Right cardiac atrium (tissue), 5 donors: ENCODE measurements at regions not wholly inside any gene's neighbourhood (a gene's known extent, or its start where the extent isn't known, plus 50 kb on each side); places are given as distances from the start of the nearest gene placed in this dataset.

Source experiments
- ATAC-seq, 2 donors: fragments of 200-7000 bp; cut with Tn5 transposase; one replicate each; pipeline versions ENCODE4 v1.8.0 to v1.9.1; 2020; ENCODE audit warnings: moderate library complexity in 2 of 2, mild to moderate bottlenecking in 1 of 2
- DNase-seq, 3 donors: peaks; one replicate each; pipeline ENCODE4 v3.0.0-alpha.2; 2020
- H3K27ac ChIP-seq: one replicate; pipeline ENCODE4 v1.5.1; 2013; ENCODE audit warnings: mild to moderate bottlenecking, low read length, control low read depth, moderate library complexity
- H3K27me3 ChIP-seq: one replicate; pipeline ENCODE4 v1.6.1; 2013; ENCODE audit not compliant: control insufficient read depth, insufficient read depth
- H3K4me1 ChIP-seq: one replicate; pipeline ENCODE4 v1.6.1; 2013; ENCODE audit warnings: low read length; ENCODE audit not compliant: control insufficient read depth, insufficient read depth
- H3K4me3 ChIP-seq: one replicate; pipeline ENCODE4 v1.5.1; 2013; ENCODE audit warnings: low read length, control low read depth
- H3K9me3 ChIP-seq: one replicate; pipeline ENCODE4 v1.6.1; 2013; ENCODE audit warnings: low read length; ENCODE audit not compliant: control insufficient read depth
- WGBS: extraction: QIAGEN DNeasy Blood & Tissue Kit; methylation state at CpG from one replicate; pipeline ENCODE4 v1.1.7; 2013; 5-methylcytosine and 5-hydroxymethylcytosine counted together
- intact Hi-C, 4 donors: fragments of 100-400 bp; cut with DNase I; formaldehyde crosslinking; loops; one replicate each; pipeline versions ENCODE4 v1.11.0 to v1.14.0; 2022 to 2023
- donor health status: healthy with polysubstance abuse.
- donor health status: DM: no; HTN: yes; CAD: no.
- donor health status: DM: no; HTN: no; CAD: no.
- donor health status: DM: no; HTN: yes; CAD: no; lungs with severe emphysema.
- donor health status: DM: yes; HTN: yes; CAD: no.

DNA sequence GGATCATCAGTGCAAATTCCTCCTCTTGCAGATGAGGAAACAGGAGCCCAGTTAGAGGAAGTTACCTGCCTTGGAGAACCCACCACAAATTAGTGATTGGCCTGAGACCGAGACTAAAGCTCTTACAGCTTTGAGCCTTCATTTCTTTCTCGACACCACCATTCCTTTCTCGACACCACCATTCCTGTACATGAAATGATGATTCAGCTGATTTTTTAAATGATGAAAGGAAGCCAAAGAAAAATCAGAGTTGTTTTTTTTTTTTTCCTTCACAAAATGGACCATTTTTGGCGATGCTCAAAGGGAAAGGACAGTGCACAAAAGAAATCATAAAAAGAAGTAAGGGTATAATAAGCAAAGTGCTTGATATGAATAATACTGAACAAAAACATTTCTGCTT, 1080.2 kb upstream of the AUTS2 start:
- Histone ChIP-seq H3K4me3 (no peak overlapping the region), H3K27ac (no peak overlapping the region), H3K4me1 (no peaks in the 10 kb centered on the region), H3K9me3 (no peaks in the 10 kb centered on the region), H3K27me3 (no peaks in the 10 kb centered on the region)
- intact Hi-C loops, result no loop called here
- no peak for ATAC-seq
- 94% methylated on average over 4 of the region's 4 CpGs for WGBS
- DNase-seq, result no peak

DNA sequence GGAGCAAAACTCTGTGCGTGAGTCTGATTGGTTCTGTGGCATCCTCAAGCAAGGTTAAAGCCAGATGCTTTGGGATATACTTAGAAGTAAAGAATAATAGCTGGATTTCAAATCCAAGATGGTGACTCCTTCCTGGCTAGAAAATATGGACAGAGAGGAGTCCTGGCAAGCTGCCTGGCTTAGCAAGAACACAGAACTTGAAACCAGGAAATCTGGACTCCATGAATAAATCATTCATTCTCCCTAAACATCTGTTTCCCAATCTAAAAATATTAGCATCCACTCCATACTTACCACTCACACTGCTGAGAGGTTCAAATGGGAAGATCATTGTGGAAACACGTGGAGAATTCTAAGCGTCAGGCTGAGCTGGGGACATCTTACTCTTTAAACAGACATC, 1074.1 kb upstream of the AUTS2 start:
- no peaks in the 10 kb centered on the region for H3K9me3 ChIP-seq
- no peaks in the 10 kb centered on the region for H3K27me3 ChIP-seq
- ATAC-seq, result no peak
- no peak for DNase-seq
- intact Hi-C loops, result no loop called here
- H3K27ac ChIP-seq, result no peak overlapping the region
- no peaks in the 10 kb centered on the region for H3K4me1 ChIP-seq
- 80% methylated on average over 3 of the region's 3 CpGs for WGBS
- H3K4me3 ChIP-seq, result no peak overlapping the region

DNA sequence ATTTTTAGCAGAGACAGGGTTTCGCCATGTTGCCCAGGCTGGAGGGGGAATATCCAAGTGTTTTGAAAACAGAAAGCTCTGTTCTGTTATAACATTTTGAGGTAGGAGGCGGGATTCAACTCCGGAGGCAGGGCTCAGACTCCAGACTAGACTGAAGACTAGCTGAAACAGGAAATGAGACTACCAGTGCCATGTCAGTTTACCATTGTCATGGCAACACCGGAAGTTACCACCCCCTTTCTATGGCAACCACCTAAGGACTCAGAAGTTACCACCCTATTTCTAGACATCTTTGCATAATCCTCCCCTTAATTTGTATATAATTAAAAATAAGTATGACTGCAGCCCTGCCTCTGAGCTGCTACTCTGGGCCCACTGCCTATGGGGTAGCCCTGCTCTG, 1069.1 kb upstream of the AUTS2 start:
- H3K27ac ChIP-seq, result no peak overlapping the region
- ATAC-seq (no peak), DNase-seq (no peak)
- H3K27me3 ChIP-seq, result no peaks in the 10 kb centered on the region
- WGBS, result 92% methylated on average over 4 of the region's 4 CpGs
- no peaks in the 10 kb centered on the region for H3K9me3 ChIP-seq
- H3K4me3 ChIP-seq, result no peak overlapping the region
- H3K4me1 ChIP-seq, result no peaks in the 10 kb centered on the region
- intact Hi-C loops, result no loop called here

DNA sequence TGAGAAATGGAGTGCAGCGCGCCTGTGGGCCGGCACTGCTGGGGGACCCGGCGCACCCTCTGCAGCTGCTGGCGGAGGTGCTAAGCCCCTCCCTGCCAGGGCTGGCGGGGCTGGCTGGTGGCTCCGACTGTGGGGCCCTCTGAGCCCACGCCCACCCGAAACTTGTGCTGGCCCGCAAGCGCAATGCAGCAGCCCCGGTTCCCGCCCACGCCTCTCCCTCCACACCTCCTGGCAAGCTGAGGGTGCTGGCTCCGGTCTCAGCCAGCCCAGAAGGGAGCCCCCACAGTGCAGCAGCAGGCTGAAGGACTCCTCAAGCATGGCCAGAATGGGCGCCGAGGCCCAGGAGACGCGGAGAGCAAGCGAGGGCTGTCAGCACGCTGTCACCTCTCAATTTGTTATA, 1063.0 kb upstream of the AUTS2 start:
- Histone ChIP-seq H3K9me3 (no peaks in the 10 kb centered on the region), H3K27me3 (no peaks in the 10 kb centered on the region), H3K4me1 (no peaks in the 10 kb centered on the region), H3K4me3 (no peak overlapping the region), H3K27ac (no peak overlapping the region)
- ATAC-seq (no peak), DNase-seq (peak in 1 of 3 donors; percentile 43)
- intact Hi-C loops, result no loop called here
- WGBS, result 88% methylated on average over 22 of the region's 22 CpGs

DNA sequence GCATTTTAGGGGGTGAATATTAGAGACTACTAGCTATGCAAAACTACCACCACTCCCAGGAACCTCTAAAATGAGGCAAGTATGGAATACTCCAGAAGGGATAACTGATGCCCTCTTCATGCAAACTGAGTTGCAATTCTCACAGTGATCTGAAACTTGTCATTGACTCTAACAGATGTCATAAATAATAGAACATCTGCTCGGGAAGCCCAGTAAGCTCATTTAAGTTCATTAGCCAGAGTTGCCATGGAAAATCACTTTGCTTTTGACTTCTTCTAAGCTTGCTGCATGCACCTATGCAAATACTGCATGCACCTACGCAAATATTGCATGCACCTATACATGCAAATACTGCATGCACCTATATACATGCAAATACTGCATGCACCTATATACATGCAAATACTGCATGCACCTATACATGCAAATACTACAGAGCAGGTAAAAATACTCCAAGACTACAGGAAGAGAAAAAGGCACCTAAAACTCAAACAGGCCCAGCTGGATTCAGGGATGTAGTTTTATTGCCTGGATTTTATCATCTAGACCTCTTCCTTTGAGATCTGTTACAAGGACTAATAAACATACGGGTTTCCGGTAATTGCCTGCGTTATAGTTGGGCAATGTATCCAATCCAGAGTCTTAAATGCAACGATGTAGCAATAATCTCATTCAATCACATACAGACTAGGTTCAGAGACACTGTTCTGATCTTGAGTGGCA, 1061.1 kb upstream of the AUTS2 start:
- no peak overlapping the region for H3K27ac ChIP-seq
- intact Hi-C loops, result no loop called here
- ATAC-seq (no peak), DNase-seq (no peak)
- H3K27me3 ChIP-seq, result no peaks in the 10 kb centered on the region
- no peaks in the 10 kb centered on the region for H3K9me3 ChIP-seq
- WGBS, result 79% methylated on average over 6 of the region's 6 CpGs
- no peaks in the 10 kb centered on the region for H3K4me1 ChIP-seq
- H3K4me3 ChIP-seq, result no peak overlapping the region

DNA sequence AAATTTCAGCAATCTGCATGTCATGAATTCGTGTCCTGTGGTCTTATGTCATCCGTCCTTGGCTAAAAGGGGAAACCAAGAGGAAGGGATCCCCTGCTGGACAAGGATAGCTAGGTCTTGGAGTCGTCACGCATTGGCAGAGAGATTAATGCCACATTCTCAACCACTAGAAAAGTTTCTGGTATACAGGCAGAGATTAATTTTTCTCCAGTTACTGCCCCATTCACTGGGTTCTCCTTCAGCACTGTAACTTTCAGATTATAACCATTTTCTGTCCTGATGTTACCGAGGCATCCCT, 1060.6 kb upstream of the AUTS2 start:
- WGBS, result 73% methylated on average over 5 of the region's 5 CpGs
- H3K27ac ChIP-seq, result no peak overlapping the region
- no peak overlapping the region for H3K4me3 ChIP-seq
- H3K4me1 ChIP-seq, result no peaks in the 10 kb centered on the region
- no peak for ATAC-seq
- intact Hi-C loops, result no loop called here
- no peaks in the 10 kb centered on the region for H3K9me3 ChIP-seq
- H3K27me3 ChIP-seq, result no peaks in the 10 kb centered on the region
- no peak for DNase-seq

DNA sequence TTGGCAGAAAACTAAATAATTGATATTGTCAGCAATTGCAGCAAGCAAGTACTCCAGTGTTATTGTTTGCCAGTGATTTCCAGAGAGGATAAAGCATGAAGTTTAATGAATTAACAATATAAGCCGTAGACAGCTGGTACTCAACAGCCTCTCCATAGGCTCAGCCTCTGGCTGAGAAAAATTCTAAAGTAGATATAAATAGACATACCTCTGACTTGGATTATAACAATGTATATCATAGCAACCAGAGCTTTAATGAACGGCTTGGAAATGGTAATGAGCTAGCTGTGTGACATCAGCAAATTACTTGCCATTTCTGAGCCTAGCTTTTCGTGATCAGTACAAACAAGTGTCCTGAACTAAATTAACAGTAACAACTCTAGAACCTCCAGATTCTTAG, 1055.4 kb upstream of the AUTS2 start:
- Histone ChIP-seq H3K4me3 (no peak overlapping the region), H3K4me1 (no peaks in the 10 kb centered on the region), H3K27ac (no peak overlapping the region), H3K27me3 (no peaks in the 10 kb centered on the region), H3K9me3 (no peaks in the 10 kb centered on the region)
- no peak for ATAC-seq
- intact Hi-C loops, result no loop called here
- DNase-seq, result no peak
- 60% methylated on average over 3 of the region's 3 CpGs for WGBS

DNA sequence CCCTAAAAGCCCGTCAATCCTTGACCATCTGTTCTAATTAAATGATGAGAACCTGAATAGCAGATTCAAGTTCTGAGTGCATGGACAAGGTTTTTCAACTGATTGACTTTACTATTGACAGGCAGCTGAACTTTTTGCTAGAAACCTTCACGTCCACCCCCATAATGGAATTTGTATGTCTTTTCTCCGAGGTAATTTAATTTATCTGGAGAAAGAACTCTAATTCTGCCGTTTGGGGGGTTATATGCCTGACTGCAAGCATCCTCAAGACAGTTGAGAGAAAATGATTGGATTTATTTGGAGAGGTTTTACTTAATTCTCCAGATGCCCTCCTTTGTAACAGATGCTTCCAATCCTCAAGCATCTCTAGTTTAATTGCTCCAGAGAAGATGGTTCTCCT, 1053.4 kb upstream of the AUTS2 start:
- Histone ChIP-seq H3K4me3 (no peak overlapping the region), H3K9me3 (no peaks in the 10 kb centered on the region), H3K27me3 (no peaks in the 10 kb centered on the region), H3K4me1 (no peaks in the 10 kb centered on the region), H3K27ac (no peak overlapping the region)
- ATAC-seq (no peak), DNase-seq (no peak)
- 55% methylated on average over 4 of the region's 4 CpGs for WGBS
- intact Hi-C loops, result no loop called here

DNA sequence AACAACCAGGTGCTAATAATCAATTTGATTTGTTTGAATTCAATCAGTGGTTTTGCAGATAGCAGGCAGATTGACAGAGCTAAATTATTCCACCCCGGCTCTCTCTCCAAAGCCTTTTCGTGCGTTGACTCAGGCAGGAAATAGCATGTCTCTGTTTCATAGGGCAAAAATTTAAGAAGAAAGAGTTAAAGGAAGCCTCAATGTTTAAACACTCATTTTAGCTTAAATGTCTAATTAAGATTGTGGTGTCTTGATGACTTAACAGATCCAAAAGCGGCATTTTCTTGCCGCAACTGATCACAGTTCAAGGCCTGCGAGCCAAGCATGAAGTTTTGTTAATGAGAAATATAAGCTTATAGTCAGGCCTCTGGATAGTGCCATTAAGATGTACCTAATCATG, 1051.1 kb upstream of the AUTS2 start:
- no peak for DNase-seq
- intact Hi-C loops, result no loop called here

DNA sequence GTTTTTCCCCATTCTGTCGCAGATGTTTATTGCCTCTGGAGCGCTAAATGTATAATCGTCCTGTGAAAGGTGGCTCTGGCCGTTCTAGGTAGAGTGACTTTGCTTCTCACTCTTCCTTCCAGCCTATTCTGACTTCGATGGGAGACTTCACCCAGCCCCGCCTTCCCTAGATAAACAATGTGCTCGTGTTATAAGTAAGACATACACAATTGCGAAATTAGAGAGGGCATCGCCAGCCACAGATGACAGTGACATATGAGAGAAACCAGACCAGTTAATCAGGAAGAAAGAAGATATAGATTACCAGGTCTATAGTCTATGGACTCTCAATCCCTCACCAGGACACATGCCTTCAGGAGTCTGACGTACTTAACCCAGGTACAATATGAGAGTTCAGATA, 1050.5 kb upstream of the AUTS2 start:
- no peak for DNase-seq
- Histone ChIP-seq H3K4me3 (no peak overlapping the region), H3K4me1 (no peaks in the 10 kb centered on the region), H3K27me3 (no peaks in the 10 kb centered on the region), H3K9me3 (no peaks in the 10 kb centered on the region), H3K27ac (no peak overlapping the region)
- intact Hi-C loops, result no loop called here
- 52% methylated on average over 10 of the region's 10 CpGs for WGBS
- no peak for ATAC-seq

More for the DNA sequence above, 1051.1 kb upstream of the AUTS2 start:
- H3K4me3 ChIP-seq, result no peak overlapping the region
- H3K4me1 ChIP-seq, result no peaks in the 10 kb centered on the region
- 62% methylated on average over 6 of the region's 6 CpGs for WGBS
- ATAC-seq, result no peak
- H3K27me3 ChIP-seq, result no peaks in the 10 kb centered on the region
- H3K27ac ChIP-seq, result no peak overlapping the region
- no peaks in the 10 kb centered on the region for H3K9me3 ChIP-seq

DNA sequence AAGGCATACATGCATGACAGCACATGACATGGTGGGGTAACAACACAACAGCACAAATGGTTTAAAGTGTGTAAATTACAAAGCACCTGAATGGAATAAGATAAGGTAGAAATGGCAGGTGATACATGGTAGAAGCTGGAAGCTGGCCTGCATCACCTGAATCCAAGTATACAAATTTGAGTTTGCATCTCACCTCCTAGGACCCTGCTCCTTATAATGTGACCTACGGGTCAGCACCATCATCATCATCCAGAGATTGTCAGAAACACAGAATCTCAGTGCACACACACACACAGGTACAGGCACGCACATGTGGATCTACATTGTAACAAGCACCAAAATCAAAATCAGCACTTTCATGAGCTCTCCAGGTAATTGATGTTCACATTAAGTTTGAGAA, 1048.2 kb upstream of the AUTS2 start:
- Histone ChIP-seq H3K27me3 (no peaks in the 10 kb centered on the region), H3K4me1 (no peaks in the 10 kb centered on the region), H3K4me3 (no peak overlapping the region), H3K27ac (no peak overlapping the region), H3K9me3 (no peaks in the 10 kb centered on the region)
- ATAC-seq (no peak), DNase-seq (no peak)
- WGBS, result 90% methylated on average over 2 of the region's 2 CpGs
- intact Hi-C loops, result no loop called here

DNA sequence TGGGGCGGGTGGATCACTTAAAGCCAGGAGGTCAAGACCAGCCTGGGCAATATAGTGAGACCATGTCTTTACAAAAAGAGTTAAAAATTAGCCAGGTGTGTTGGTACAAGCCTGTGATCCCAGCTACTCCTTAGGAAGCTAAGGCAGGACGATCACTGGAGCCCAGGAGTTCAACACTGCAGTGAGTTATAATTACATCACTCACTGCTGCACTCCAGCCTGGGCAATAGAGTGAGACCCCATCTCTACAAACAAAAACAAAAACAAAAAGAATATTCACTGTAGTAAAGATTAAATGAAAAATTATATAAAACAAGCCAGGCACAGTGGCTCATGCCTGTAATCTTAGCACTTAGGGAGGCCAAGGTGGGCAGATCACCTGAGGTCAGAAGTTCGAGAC, 1047.6 kb upstream of the AUTS2 start:
- no peaks in the 10 kb centered on the region for H3K9me3 ChIP-seq
- no peaks in the 10 kb centered on the region for H3K27me3 ChIP-seq
- no peaks in the 10 kb centered on the region for H3K4me1 ChIP-seq
- no peak overlapping the region for H3K27ac ChIP-seq
- no peak for ATAC-seq
- no peak overlapping the region for H3K4me3 ChIP-seq
- intact Hi-C loops, result no loop called here
- DNase-seq, result no peak
- WGBS, result 83% methylated on average over 3 of the region's 3 CpGs
